HEK293 (cell line): ENCODE measurements at regions not wholly inside any gene's neighbourhood (a gene's known extent, or its start where the extent isn't known, plus 50 kb on each side); places are given as distances from the start of the nearest gene placed in this dataset.

Experiments
- CTCF ChIA-PET: fragments of 350-600 bp; formaldehyde crosslinking; extraction: SDS; loops from one replicate; lab custom pipeline; 2021; ENCODE audit warnings: antibody characterized with exemption; lab: Yijun Ruan, JAX
- POLR2A ChIA-PET: fragments of 300-600 bp; formaldehyde crosslinking; extraction: SDS; loops from one replicate; lab custom pipeline; 2020; ENCODE audit warnings: antibody characterized with exemption, inconsistent platforms; lab: Yijun Ruan, JAX
- H3K27ac ChIP-seq: fragments of 200-500 bp; sonication (Bioruptor generic); 2 replicates; pipeline ENCODE4 v1.5.1; 2014; ENCODE audit warnings: low read depth, low read length, control low read depth, inconsistent platforms; ENCODE audit errors: extremely low read depth
- H3K36me3 ChIP-seq, 2 experiments: fragments of 200-500 bp in 1 of 2; sonication (Bioruptor generic) in 1 of 2; 1 replicate in 1 of 2; 2 replicates in 1 of 2; pipeline ENCODE4 v1.5.1; 2014 to 2017; ENCODE audit warnings: inconsistent platforms in 2 of 2, low read length in 2 of 2; ENCODE audit not compliant: control insufficient read depth in 2 of 2, insufficient read depth in 1 of 2
- H3K4me1 ChIP-seq: fragments of 200-500 bp; sonication (Bioruptor generic); 2 replicates; pipeline ENCODE4 v1.5.1; 2014; ENCODE audit warnings: mild to moderate bottlenecking, low read length, inconsistent platforms; ENCODE audit not compliant: control insufficient read depth, insufficient read depth
- H3K4me3 ChIP-seq: 2 replicates; pipeline ENCODE4 v1.5.1; 2011; ENCODE audit warnings: low read depth, mild to moderate bottlenecking, control low read depth, low read length, moderate library complexity
- H3K9me3 ChIP-seq: fragments of 200-500 bp; sonication (Bioruptor generic); 2 replicates; pipeline ENCODE4 v1.5.1; 2014; ENCODE audit warnings: low read depth, low read length, inconsistent platforms; ENCODE audit not compliant: control insufficient read depth, insufficient read depth
- BCL6B ChIP-seq: fragments of 450-650 bp; formaldehyde crosslinking; IDR thresholded peaks from 2 replicates; pipeline ENCODE4 v1.5.1; 2017; ENCODE audit warnings: missing biosample characterization, missing genetic modification characterization
- GLI4 ChIP-seq: fragments of 450-650 bp; formaldehyde crosslinking; IDR thresholded peaks from 2 replicates; pipeline ENCODE4 v1.5.1; 2016; ENCODE audit warnings: missing biosample characterization, missing genetic modification characterization
- KLF16 ChIP-seq: fragments of 450-650 bp; formaldehyde crosslinking; IDR thresholded peaks from 2 replicates; pipeline ENCODE4 v1.5.1; 2017; ENCODE audit warnings: missing biosample characterization, missing genetic modification characterization
- MZF1 ChIP-seq: fragments of 450-650 bp; formaldehyde crosslinking; IDR thresholded peaks from 2 replicates; pipeline ENCODE4 v1.5.1; 2017; ENCODE audit warnings: missing biosample characterization, missing genetic modification characterization, borderline replicate concordance
- OVOL3 ChIP-seq: fragments of 450-650 bp; formaldehyde crosslinking; IDR thresholded peaks from 2 replicates; pipeline ENCODE4 v1.5.1; 2016; ENCODE audit warnings: missing biosample characterization, missing genetic modification characterization
- TRIM28 ChIP-seq: IDR thresholded peaks from 2 replicates; pipeline ENCODE4 v1.6.1; 2011; ENCODE audit warnings: low read length, control low read depth, borderline replicate concordance
- ZEB2 ChIP-seq: fragments of 450-650 bp; formaldehyde crosslinking; IDR thresholded peaks from 2 replicates; pipeline ENCODE4 v1.5.1; 2016; ENCODE audit warnings: missing biosample characterization, missing genetic modification characterization
- ZNF112 ChIP-seq: fragments of 450-650 bp; formaldehyde crosslinking; IDR thresholded peaks from 2 replicates; pipeline ENCODE4 v1.5.0; 2017; ENCODE audit warnings: missing biosample characterization, missing genetic modification characterization
- ZNF114 ChIP-seq: fragments of 450-650 bp; formaldehyde crosslinking; IDR thresholded peaks from 2 replicates; pipeline ENCODE4 v1.5.0; 2017; ENCODE audit warnings: missing biosample characterization, missing genetic modification characterization
- ZNF133 ChIP-seq: fragments of 450-650 bp; formaldehyde crosslinking; IDR thresholded peaks from 2 replicates; pipeline ENCODE4 v1.5.1; 2016; ENCODE audit warnings: missing biosample characterization, missing genetic modification characterization
- ZNF184 ChIP-seq: fragments of 450-650 bp; IDR thresholded peaks from 2 replicates; pipeline ENCODE4 v1.5.1; 2018; ENCODE audit warnings: missing biosample characterization, mild to moderate bottlenecking, missing genetic modification characterization
- ZNF335 ChIP-seq: fragments of 450-650 bp; formaldehyde crosslinking; conservative IDR thresholded peaks from 2 replicates; pipeline ENCODE4 v1.5.1; 2016; ENCODE audit warnings: missing biosample characterization, missing genetic modification characterization
- ZNF350 ChIP-seq: fragments of 450-650 bp; formaldehyde crosslinking; IDR thresholded peaks from 2 replicates; pipeline ENCODE4 v1.5.0; 2017; ENCODE audit warnings: missing biosample characterization, mild to moderate bottlenecking, missing genetic modification characterization
- ZNF354C ChIP-seq: fragments of 450-650 bp; formaldehyde crosslinking; IDR thresholded peaks from 2 replicates; pipeline ENCODE4 v1.5.1; 2016; ENCODE audit warnings: missing biosample characterization, missing genetic modification characterization, low read depth, borderline replicate concordance
- ZNF394 ChIP-seq: fragments of 450-650 bp; formaldehyde crosslinking; IDR thresholded peaks from 2 replicates; pipeline ENCODE4 v1.5.1; 2016; ENCODE audit warnings: missing biosample characterization, missing genetic modification characterization, mild to moderate bottlenecking, moderate library complexity, borderline replicate concordance
- ZNF501 ChIP-seq: fragments of 450-650 bp; formaldehyde crosslinking; IDR thresholded peaks from 2 replicates; pipeline ENCODE4 v1.5.1; 2016; ENCODE audit warnings: missing biosample characterization, missing genetic modification characterization
- ZNF514 ChIP-seq: fragments of 450-650 bp; formaldehyde crosslinking; IDR thresholded peaks from 2 replicates; pipeline ENCODE4 v1.5.1; 2016; ENCODE audit warnings: missing biosample characterization, missing genetic modification characterization
- ZNF518A ChIP-seq: fragments of 450-650 bp; formaldehyde crosslinking; conservative IDR thresholded peaks from 2 replicates; pipeline ENCODE4 v1.5.1; 2016; ENCODE audit warnings: low read depth, missing biosample characterization, missing genetic modification characterization
- ZNF548 ChIP-seq: fragments of 450-650 bp; formaldehyde crosslinking; IDR thresholded peaks from 2 replicates; pipeline ENCODE4 v1.5.1; 2016; ENCODE audit warnings: missing biosample characterization, missing genetic modification characterization
- ZNF549 ChIP-seq: fragments of 450-650 bp; IDR thresholded peaks from 2 replicates; pipeline ENCODE4 v1.5.1; 2018; ENCODE audit warnings: missing biosample characterization, missing genetic modification characterization, mild to moderate bottlenecking, inconsistent platforms, moderate library complexity
- ZNF654 ChIP-seq: fragments of 450-650 bp; formaldehyde crosslinking; IDR thresholded peaks from 2 replicates; pipeline ENCODE4 v1.5.1; 2016; ENCODE audit warnings: low read depth, missing biosample characterization, missing genetic modification characterization
- ZNF660 ChIP-seq: fragments of 450-650 bp; IDR thresholded peaks from 2 replicates; pipeline ENCODE4 v1.5.1; 2018; ENCODE audit warnings: missing biosample characterization, mild to moderate bottlenecking, missing genetic modification characterization
- ZNF837 ChIP-seq: fragments of 450-650 bp; formaldehyde crosslinking; IDR thresholded peaks from 2 replicates; pipeline ENCODE4 v1.5.1; 2016; ENCODE audit warnings: missing biosample characterization, missing genetic modification characterization
- ZSCAN30 ChIP-seq: fragments of 450-650 bp; IDR thresholded peaks from 2 replicates; pipeline ENCODE4 v1.5.1; 2018; ENCODE audit warnings: missing biosample characterization, mild to moderate bottlenecking, missing genetic modification characterization, moderate library complexity
- TF ChIP-seq, protein P1 (sequence below): IDR thresholded peaks from 2 replicates; pipeline ENCODE4 v1.6.1; 2011; ENCODE audit warnings: mild to moderate bottlenecking, low read depth, low read length, borderline replicate concordance
- TF ChIP-seq, protein P2 (sequence below): fragments of 450-650 bp; IDR thresholded peaks from 2 replicates; pipeline ENCODE4 v1.5.1; 2018; ENCODE audit warnings: missing biosample characterization, mild to moderate bottlenecking, missing genetic modification characterization

GRCh38 chrX:67939270-67939669 lies 395.4 kb downstream of the AR start:
- ChIA-PET POLR2A (no interaction called here), CTCF (no interaction called here)
- Histone ChIP-seq H3K4me3 (no peak overlapping the region), H3K36me3 (no peaks in the 10 kb centered on the region), H3K4me1 (no peaks in the 10 kb centered on the region), H3K9me3 (no peaks in the 10 kb centered on the region; the same call in 1 of the 2 replicates), H3K27ac (no peak overlapping the region)
- TF ChIP-seq ZNF549 (tag by site-specific recombination): no peak
- TF ChIP-seq KLF16 (tag by site-specific recombination): no peak
- no peak for TF ChIP-seq ZNF112 (tag by site-specific recombination)
- no peak for TF ChIP-seq ZNF501 (tag by site-specific recombination)
- no peak for TF ChIP-seq GLI4

- TF ChIP-seq OVOL3 (tag by site-specific recombination): no peak
- no peak for TF ChIP-seq ZNF133
- TF ChIP-seq, protein P1, sequence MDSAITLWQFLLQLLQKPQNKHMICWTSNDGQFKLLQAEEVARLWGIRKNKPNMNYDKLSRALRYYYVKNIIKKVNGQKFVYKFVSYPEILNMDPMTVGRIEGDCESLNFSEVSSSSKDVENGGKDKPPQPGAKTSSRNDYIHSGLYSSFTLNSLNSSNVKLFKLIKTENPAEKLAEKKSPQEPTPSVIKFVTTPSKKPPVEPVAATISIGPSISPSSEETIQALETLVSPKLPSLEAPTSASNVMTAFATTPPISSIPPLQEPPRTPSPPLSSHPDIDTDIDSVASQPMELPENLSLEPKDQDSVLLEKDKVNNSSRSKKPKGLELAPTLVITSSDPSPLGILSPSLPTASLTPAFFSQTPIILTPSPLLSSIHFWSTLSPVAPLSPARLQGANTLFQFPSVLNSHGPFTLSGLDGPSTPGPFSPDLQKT: no peak
- TF ChIP-seq ZNF837 (tag by site-specific recombination): no peak
- TF ChIP-seq ZNF394 (tag by site-specific recombination): no peak
- no peak for TF ChIP-seq GLI4
- no peak for TF ChIP-seq ZNF514
- no peak for TF ChIP-seq BCL6B (tag by site-specific recombination)
- no peak for TF ChIP-seq ZSCAN30 (tag by site-specific recombination)
- TF ChIP-seq ZNF660 (tag by site-specific recombination): no peak
- no peak for TF ChIP-seq ZEB2 (tag by site-specific recombination)
- TF ChIP-seq MZF1 (tag by site-specific recombination): no peak
- TF ChIP-seq, protein P2, sequence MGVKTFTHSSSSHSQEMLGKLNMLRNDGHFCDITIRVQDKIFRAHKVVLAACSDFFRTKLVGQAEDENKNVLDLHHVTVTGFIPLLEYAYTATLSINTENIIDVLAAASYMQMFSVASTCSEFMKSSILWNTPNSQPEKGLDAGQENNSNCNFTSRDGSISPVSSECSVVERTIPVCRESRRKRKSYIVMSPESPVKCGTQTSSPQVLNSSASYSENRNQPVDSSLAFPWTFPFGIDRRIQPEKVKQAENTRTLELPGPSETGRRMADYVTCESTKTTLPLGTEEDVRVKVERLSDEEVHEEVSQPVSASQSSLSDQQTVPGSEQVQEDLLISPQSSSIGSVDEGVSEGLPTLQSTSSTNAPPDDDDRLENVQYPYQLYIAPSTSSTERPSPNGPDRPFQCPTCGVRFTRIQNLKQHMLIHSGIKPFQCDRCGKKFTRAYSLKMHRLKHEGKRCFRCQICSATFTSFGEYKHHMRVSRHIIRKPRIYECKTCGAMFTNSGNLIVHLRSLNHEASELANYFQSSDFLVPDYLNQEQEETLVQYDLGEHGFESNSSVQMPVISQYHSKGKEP (tag by site-specific recombination): no peak
- no peak for TF ChIP-seq ZNF354C
- POLR2A ChIA-PET: no interaction called here
- H3K36me3 ChIP-seq: no peaks in the 10 kb centered on the region
Measured at GRCh38 chrX:67949270-67949669, 405.4 kb downstream of the AR start.

DNA sequence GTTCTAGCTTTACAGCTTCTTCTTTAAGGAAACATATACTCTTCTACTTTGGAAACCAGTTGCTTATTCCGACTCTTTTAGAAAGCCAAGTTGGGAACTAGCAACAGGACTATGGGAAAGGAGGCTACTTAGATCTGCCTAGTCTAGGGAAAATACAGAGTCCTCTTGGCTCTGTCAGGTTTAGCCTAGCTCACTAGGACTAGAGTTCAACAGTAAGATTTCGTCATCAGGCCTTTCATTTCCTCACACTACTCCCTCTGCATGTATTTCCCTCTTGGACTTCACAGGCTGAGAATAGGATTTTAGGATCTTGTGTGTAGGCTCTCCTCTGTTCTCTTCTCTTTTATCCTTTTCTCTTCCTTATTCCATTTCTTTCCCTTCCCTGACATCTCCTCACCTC lies 409.8 kb downstream of the AR start:
- no peak overlapping the region for H3K4me3 ChIP-seq
- POLR2A ChIA-PET: no interaction called here
- CTCF ChIA-PET: no interaction called here
- H3K36me3 ChIP-seq: no peaks in the 10 kb centered on the region
- no peaks in the 10 kb centered on the region for H3K4me1 ChIP-seq
- TF ChIP-seq ZNF184 (tag by site-specific recombination) (no peak), ZNF548 (no peak), TRIM28 (no peak), ZNF114 (tag by site-specific recombination) (no peak), ZNF133 (no peak), ZNF518A (no peak), ZNF335 (tag by site-specific recombination) (no peak), ZNF654 (tag by site-specific recombination) (no peak), ZNF350 (tag by site-specific recombination) (no peak)
- no peak overlapping the region for H3K27ac ChIP-seq
- peaks cover 2% of the 10 kb centered on the region; the same call in 1 of the 2 replicates for H3K9me3 ChIP-seq

More at GRCh38 chrX:67949270-67949669, 405.4 kb downstream of the AR start:
- H3K27ac ChIP-seq: no peak overlapping the region
- CTCF ChIA-PET: no interaction called here
- H3K4me3 ChIP-seq: no peak overlapping the region
- H3K9me3 ChIP-seq: peaks cover 2% of the 10 kb centered on the region; the same call in 1 of the 2 replicates
- H3K4me1 ChIP-seq: no peaks in the 10 kb centered on the region
